Loucy (cell line): ENCODE measurements at regions not wholly inside any gene's neighbourhood (a gene's known extent, or its start where the extent isn't known, plus 50 kb on each side); places are given as distances from the start of the nearest gene placed in this dataset.

ENCODE experiments used
- H2AFZ ChIP-seq: fragments of 200-600 bp; sonication (generic); 2 replicates; pipeline ENCODE4 v1.6.0; 2016; ENCODE audit warnings: antibody characterized with exemption, mild to moderate bottlenecking, low read length, moderate library complexity
- H3F3A ChIP-seq: fragments of 200-600 bp; 2 replicates; pipeline ENCODE4 v1.6.0; 2016; ENCODE audit warnings: antibody characterized with exemption, low read depth, mild to moderate bottlenecking
- H3K27me3 ChIP-seq: fragments of 200-600 bp; sonication (generic); 2 replicates; pipeline ENCODE4 v1.6.1; 2014; ENCODE audit warnings: low read length, mild to moderate bottlenecking; ENCODE audit not compliant: insufficient read depth, poor library complexity, severe bottlenecking
- H3K36me3 ChIP-seq: fragments of 200-600 bp; sonication (generic); 2 replicates; pipeline ENCODE4 v1.6.1; 2016; ENCODE audit warnings: low read length; ENCODE audit not compliant: insufficient read depth
- H3K4me1 ChIP-seq: fragments of 200-600 bp; sonication (generic); 2 replicates; pipeline ENCODE4 v1.5.1; 2014; ENCODE audit warnings: low read length, mild to moderate bottlenecking; ENCODE audit not compliant: insufficient read depth, poor library complexity, severe bottlenecking
- H3K4me2 ChIP-seq: fragments of 200-600 bp; sonication (generic); 2 replicates; pipeline ENCODE4 v1.6.0; 2014; ENCODE audit warnings: antibody characterized with exemption, low read length, low read depth, mild to moderate bottlenecking; ENCODE audit not compliant: poor library complexity, severe bottlenecking
- H3K4me3 ChIP-seq: fragments of 200-600 bp; sonication (generic); 2 replicates; pipeline ENCODE4 v1.5.1; 2014; ENCODE audit warnings: low read length, mild to moderate bottlenecking, mixed read lengths; ENCODE audit not compliant: poor library complexity, severe bottlenecking
- H3K79me2 ChIP-seq: fragments of 200-600 bp; sonication (generic); 2 replicates; pipeline ENCODE4 v1.6.1; 2014; ENCODE audit warnings: low read length; ENCODE audit not compliant: insufficient read depth
- H3K9ac ChIP-seq: fragments of 200-600 bp; sonication (generic); 2 replicates; pipeline ENCODE4 v1.6.0; 2014; ENCODE audit warnings: mild to moderate bottlenecking, low read depth, low read length, moderate library complexity; ENCODE audit not compliant: poor library complexity, severe bottlenecking
- H3K9me2 ChIP-seq: fragments of 200-600 bp; sonication (generic); replicated peaks from 2 replicates; pipeline ENCODE4 v1.6.1; 2016; ENCODE audit warnings: low read depth, low read length, mixed read lengths
- H3K9me3 ChIP-seq: fragments of 200-600 bp; sonication (generic); 2 replicates; pipeline ENCODE4 v1.6.1; 2014; ENCODE audit warnings: mild to moderate bottlenecking, antibody characterized with exemption, low read length, low read depth; ENCODE audit not compliant: insufficient read depth
- H4K20me1 ChIP-seq: fragments of 200-600 bp; sonication (generic); 2 replicates; pipeline ENCODE4 v1.6.0; 2014; ENCODE audit warnings: antibody characterized with exemption, low read length, mild to moderate bottlenecking; ENCODE audit not compliant: insufficient read depth, poor library complexity, severe bottlenecking
- CTCF ChIP-seq: fragments of 200-600 bp; sonication (generic); conservative IDR thresholded peaks from 2 replicates; pipeline ENCODE4 v1.5.1; 2014; ENCODE audit warnings: mild to moderate bottlenecking, antibody characterized with exemption, low read length
- EZH2phosphoT487 ChIP-seq: fragments of 200-600 bp; IDR thresholded peaks from 2 replicates; pipeline ENCODE4 v1.6.1; 2018; ENCODE audit warnings: antibody characterized with exemption, mild to moderate bottlenecking, moderate library complexity, borderline replicate concordance

- no peaks in the 10 kb centered on the region for H3F3A ChIP-seq
- no peak overlapping the region for H3K4me3 ChIP-seq
- no peaks in the 10 kb centered on the region for H3K9me2 ChIP-seq
- no peak overlapping the region for H2AFZ ChIP-seq
- no peaks in the 10 kb centered on the region for H3K36me3 ChIP-seq
- no peak overlapping the region for H3K4me2 ChIP-seq
- no peaks in the 10 kb centered on the region for H3K79me2 ChIP-seq
- no peaks in the 10 kb centered on the region for H3K4me1 ChIP-seq
- H3K9me3 ChIP-seq, result no peaks in the 10 kb centered on the region
- H3K9ac ChIP-seq, result no peak overlapping the region
- H3K27me3 ChIP-seq, result no peaks in the 10 kb centered on the region
- H4K20me1 ChIP-seq, result no peaks in the 10 kb centered on the region
- TF ChIP-seq CTCF (no peak), EZH2phosphoT487 (no peak)
Measured at GRCh38 chr15:26355472-26356074, 417.3 kb downstream of the GABRB3 start.

- Histone ChIP-seq H3K79me2 (no peaks in the 10 kb centered on the region), H3K4me3 (no peak overlapping the region), H2AFZ (no peak overlapping the region), H3K9ac (no peak overlapping the region), H4K20me1 (no peaks in the 10 kb centered on the region), H3K36me3 (no peaks in the 10 kb centered on the region), H3K27me3 (no peaks in the 10 kb centered on the region), H3K9me2 (no peaks in the 10 kb centered on the region), H3K9me3 (no peaks in the 10 kb centered on the region; the same call in 1 of the 2 replicates), H3F3A (no peaks in the 10 kb centered on the region), H3K4me2 (no peak overlapping the region), H3K4me1 (no peaks in the 10 kb centered on the region)
- TF ChIP-seq EZH2phosphoT487, result no peak
- TF ChIP-seq CTCF, result no peak
Measured at GRCh38 chr15:26352909-26353308, 420.0 kb downstream of the GABRB3 start.

GRCh38 chr15:26352406-26352805, 420.5 kb downstream of the GABRB3 start:
- Histone ChIP-seq H3K4me3 (no peak overlapping the region), H3K9me3 (no peaks in the 10 kb centered on the region; the same call in 1 of the 2 replicates), H3K79me2 (no peaks in the 10 kb centered on the region)

More at GRCh38 chr15:26352406-26352805, 420.5 kb downstream of the GABRB3 start:
- H3K27me3 ChIP-seq, result no peaks in the 10 kb centered on the region
- H3K36me3 ChIP-seq, result no peaks in the 10 kb centered on the region
- H4K20me1 ChIP-seq, result no peaks in the 10 kb centered on the region
- no peaks in the 10 kb centered on the region for H3K9me2 ChIP-seq
- no peaks in the 10 kb centered on the region for H3F3A ChIP-seq
- H3K4me2 ChIP-seq, result no peak overlapping the region
- H3K9ac ChIP-seq, result no peak overlapping the region
- H3K4me1 ChIP-seq, result no peaks in the 10 kb centered on the region
- no peak overlapping the region for H2AFZ ChIP-seq
- TF ChIP-seq CTCF (no peak), EZH2phosphoT487 (no peak)
